IPS-15b (cell line): ENCODE measurements at regions not wholly inside any gene's neighbourhood (a gene's known extent, or its start where the extent isn't known, plus 50 kb on each side); places are given as distances from the start of the nearest gene placed in this dataset.
"Not testable (repeated sequence)": the region's sequence is repeated elsewhere in the genome, so short reads cannot be mapped to it uniquely, and the experiment has no call there.

Source experiments
- H3K27me3 ChIP-seq: one replicate; pipeline ENCODE4 v1.6.1; 2013; ENCODE audit warnings: low read length; ENCODE audit not compliant: control insufficient read depth, insufficient read depth
- H3K36me3 ChIP-seq: one replicate; pipeline ENCODE4 v1.6.1; 2013; ENCODE audit warnings: low read length; ENCODE audit not compliant: control insufficient read depth, insufficient read depth
- H3K4me1 ChIP-seq: one replicate; pipeline ENCODE4 v1.6.1; 2013; ENCODE audit warnings: mild to moderate bottlenecking, low read length; ENCODE audit not compliant: control insufficient read depth, insufficient read depth
- H3K4me3 ChIP-seq: one replicate; pipeline ENCODE4 v1.5.1; 2013; ENCODE audit warnings: low read depth, low read length
- H3K9ac ChIP-seq: one replicate; pipeline ENCODE4 v1.6.1; 2013; ENCODE audit warnings: low read depth, mild to moderate bottlenecking, low read length
- H3K9me3 ChIP-seq: one replicate; pipeline ENCODE4 v1.6.1; 2013; ENCODE audit warnings: mild to moderate bottlenecking, low read length; ENCODE audit not compliant: control insufficient read depth, insufficient read depth

DNA sequence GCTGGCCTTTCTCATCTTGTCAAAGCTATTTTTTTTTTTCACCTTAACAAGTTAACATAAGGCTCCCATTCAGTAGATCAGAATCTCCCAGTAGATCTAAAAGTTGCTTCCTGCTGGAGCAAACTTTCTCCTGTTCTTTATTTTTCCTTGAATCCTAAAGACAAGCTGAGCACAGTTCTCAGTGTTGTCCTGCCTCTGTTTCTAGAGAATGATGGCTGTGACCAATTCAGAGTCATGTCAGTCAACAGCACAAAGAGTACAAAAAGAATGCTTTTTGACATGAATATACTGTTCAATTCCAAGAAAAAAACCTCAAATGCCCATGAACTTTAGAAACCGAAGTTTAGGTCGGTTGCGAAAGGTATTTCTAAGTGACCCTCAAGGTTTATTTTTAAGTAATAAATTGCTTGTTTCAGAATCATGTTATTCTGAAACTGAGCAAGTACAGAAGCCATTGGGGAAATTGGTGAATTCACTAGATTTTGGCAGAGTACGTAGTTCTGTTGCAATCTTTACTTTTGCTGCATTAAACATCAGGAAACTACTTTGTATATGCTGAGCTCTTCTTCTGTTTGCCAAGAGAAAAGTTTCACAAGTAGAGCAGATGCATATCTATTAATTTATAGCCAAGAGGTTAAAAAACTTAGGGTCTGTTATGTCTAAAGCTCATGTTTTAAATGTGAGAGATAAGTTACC lies 161.7 kb upstream of the RPS23 start:
- H3K36me3 ChIP-seq = no peaks in the 10 kb centered on the region
- no peak overlapping the region for H3K4me3 ChIP-seq
- H3K4me1 ChIP-seq = no peaks in the 10 kb centered on the region
- no peaks in the 10 kb centered on the region for H3K27me3 ChIP-seq
- no peak overlapping the region for H3K9ac ChIP-seq
- no peaks in the 10 kb centered on the region for H3K9me3 ChIP-seq

GRCh38 chr5:82437565-82437964 lies 159.4 kb upstream of the RPS23 start:
- not testable (repeated sequence) for H3K4me3 ChIP-seq, H3K4me1 ChIP-seq

GRCh38 chr5:82436291-82436690 lies 158.1 kb upstream of the RPS23 start:
- Histone ChIP-seq H3K27me3 (no peaks in the 10 kb centered on the region), H3K4me3 (no peak overlapping the region), H3K9me3 (no peaks in the 10 kb centered on the region), H3K9ac (no peak overlapping the region), H3K4me1 (no peaks in the 10 kb centered on the region), H3K36me3 (no peaks in the 10 kb centered on the region)

More at GRCh38 chr5:82437565-82437964, 159.4 kb upstream of the RPS23 start:
- H3K27me3 ChIP-seq, H3K36me3 ChIP-seq, H3K9me3 ChIP-seq, H3K9ac ChIP-seq: not testable (repeated sequence)

DNA sequence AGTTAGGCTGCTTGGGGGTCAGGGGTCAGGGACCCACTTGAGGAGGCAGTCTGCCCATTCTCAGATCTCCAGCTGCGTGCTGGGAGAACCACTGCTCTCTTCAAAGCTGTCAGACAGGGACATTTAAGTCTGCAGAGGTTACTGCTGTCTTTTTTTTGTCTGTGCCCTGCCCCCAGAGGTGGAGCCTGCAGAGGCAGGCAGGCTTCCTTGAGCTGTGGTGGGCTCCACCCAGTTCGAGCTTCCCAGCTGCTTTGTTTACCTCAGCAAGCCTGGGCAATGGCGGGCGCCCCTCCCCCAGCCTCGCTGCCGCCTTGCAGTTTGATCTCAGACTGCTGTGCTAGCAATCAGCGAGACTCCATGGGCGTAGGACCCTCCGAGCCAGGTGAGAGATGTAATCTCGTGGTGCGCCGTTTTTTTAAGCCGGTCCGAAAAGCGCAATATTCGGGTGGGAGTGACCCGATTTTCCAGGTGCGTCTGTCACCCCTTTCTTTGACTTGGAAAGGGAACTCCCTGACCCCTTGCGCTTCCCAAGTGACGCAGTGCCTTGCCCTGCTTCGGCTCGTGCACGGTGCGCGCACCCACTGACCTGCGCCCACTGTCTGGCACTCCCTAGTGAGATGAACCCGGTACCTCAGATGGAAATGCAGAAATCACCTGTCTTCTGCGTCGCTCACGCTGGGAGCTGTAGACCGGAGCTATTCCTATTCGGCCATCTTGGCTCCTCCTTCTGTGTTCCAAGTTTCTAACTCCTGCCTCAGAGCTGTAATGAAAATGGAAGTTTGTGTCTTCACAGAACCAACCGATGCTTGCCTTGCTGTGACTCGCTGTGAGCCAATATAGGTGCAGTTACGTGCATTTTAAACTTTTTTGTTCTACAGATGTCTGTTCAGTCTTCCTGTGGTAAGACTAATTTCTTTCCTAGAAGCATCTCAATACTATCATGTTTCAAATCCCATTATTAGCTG lies 156.8 kb upstream of the RPS23 start:
- H3K36me3 ChIP-seq, H3K27me3 ChIP-seq, H3K4me1 ChIP-seq, H3K9me3 ChIP-seq: not testable (repeated sequence)
- Histone ChIP-seq H3K9ac (peak overlapping the region; percentile 56), H3K4me3 (peak overlapping the region; percentile 40)

DNA sequence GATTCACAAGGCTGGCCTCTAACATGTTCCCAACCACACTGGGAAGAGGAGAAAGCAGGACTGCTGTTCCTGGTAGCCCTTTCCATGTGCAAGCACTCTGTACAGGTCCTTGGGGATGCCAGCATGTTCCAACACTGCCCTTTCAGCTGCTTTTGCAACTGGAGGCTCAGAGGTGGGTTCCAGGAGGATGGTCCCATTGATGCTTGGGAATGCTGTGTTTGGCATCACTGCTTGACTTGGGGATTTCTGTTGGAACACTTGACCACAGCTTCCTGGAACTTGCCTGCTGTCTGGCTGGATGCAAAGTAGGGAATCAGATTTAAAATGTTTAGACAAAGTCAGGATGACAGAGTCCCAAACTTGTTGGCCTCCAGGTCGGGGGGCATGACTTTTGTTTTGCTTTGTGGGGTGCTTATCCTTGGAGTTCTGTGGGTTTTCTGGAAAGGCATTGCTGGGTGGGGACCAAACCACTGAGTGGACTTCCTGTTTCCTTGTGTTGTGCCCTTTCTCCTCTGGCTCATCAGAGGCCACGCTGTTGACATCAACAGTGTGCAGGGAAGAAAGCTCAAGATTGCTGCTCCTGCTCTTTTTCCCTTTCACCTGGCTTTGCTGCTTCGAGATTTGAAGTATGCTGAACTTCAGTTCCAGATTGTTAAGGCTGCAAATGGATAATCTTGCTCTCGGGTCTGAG lies 148.5 kb upstream of the RPS23 start:
- H3K27me3 ChIP-seq = no peaks in the 10 kb centered on the region
- H3K4me1 ChIP-seq = no peaks in the 10 kb centered on the region
- no peaks in the 10 kb centered on the region for H3K9me3 ChIP-seq
- H3K36me3 ChIP-seq = no peaks in the 10 kb centered on the region
- H3K4me3 ChIP-seq = no peak overlapping the region
- H3K9ac ChIP-seq = no peak overlapping the region

DNA sequence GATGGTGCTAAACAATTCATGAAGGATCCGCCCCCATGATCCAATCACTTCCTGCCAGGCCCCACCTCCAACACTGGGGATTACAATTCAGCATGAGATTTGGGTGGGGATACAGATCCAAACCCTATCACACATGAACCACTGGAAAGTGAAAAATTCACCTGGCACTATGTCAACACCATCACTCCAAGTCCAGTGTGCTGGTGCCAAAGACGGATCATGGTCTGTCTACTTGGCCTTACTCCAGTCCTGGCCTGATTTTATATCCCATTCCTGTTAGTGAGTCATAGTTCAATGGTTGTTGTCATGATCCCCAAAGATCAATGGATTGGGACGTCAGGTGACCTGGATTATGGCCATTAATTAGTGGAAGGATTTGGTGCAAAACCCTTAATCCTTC lies 147.4 kb upstream of the RPS23 start:
- no peak overlapping the region for H3K9ac ChIP-seq
- H3K27me3 ChIP-seq = no peaks in the 10 kb centered on the region
- no peaks in the 10 kb centered on the region for H3K36me3 ChIP-seq
- no peak overlapping the region for H3K4me3 ChIP-seq
- H3K4me1 ChIP-seq = no peaks in the 10 kb centered on the region
- no peaks in the 10 kb centered on the region for H3K9me3 ChIP-seq

GRCh38 chr5:82424211-82424610 lies 146.1 kb upstream of the RPS23 start:
- Histone ChIP-seq H3K4me3 (no peak overlapping the region), H3K27me3 (no peaks in the 10 kb centered on the region), H3K4me1 (peaks cover 7% of the 10 kb centered on the region), H3K36me3 (no peaks in the 10 kb centered on the region), H3K9ac (no peak overlapping the region), H3K9me3 (no peaks in the 10 kb centered on the region)

GRCh38 chr5:82422751-82423181 lies 144.6 kb upstream of the RPS23 start:
- Histone ChIP-seq H3K27me3 (no peaks in the 10 kb centered on the region), H3K4me1 (peaks cover 7% of the 10 kb centered on the region), H3K4me3 (no peak overlapping the region), H3K9ac (no peak overlapping the region), H3K9me3 (no peaks in the 10 kb centered on the region), H3K36me3 (no peaks in the 10 kb centered on the region)

DNA sequence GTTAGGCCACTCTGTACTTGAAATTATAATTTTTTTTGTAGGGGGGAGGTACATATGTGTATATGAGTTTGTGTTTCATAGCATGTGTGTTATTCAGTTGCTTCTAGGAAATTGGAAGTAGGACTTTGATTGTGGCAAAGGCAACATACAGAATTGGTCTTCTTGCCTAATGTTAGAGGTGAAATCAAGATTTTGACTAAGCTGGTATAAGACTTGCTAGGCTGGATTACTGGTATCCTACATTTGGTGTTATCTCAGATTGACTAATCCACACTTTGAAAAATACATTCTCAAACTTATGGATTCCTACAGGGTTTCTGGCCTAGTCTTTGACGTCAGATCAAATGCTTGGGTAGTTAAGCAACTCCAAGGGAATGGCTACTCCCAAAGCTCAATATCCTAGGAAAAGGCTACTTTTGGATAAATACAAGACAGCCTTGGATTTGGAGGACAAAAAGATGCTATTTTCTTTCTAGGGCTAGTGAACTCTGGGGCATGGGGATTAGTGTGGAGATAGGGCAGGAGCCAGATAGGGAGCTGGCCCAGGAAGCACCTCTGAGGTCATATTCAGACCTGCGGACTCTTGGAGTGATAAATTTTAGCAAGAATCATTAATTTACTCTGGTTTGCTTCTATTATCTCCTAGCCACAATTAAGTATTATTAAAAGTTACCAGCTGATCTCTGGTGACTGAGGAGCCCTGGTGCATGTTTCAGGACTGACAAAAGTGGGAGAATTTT lies 144.0 kb upstream of the RPS23 start:
- Histone ChIP-seq H3K27me3 (no peaks in the 10 kb centered on the region), H3K9me3 (no peaks in the 10 kb centered on the region), H3K4me1 (peaks cover 7% of the 10 kb centered on the region), H3K9ac (no peak overlapping the region), H3K36me3 (no peaks in the 10 kb centered on the region), H3K4me3 (no peak overlapping the region)

DNA sequence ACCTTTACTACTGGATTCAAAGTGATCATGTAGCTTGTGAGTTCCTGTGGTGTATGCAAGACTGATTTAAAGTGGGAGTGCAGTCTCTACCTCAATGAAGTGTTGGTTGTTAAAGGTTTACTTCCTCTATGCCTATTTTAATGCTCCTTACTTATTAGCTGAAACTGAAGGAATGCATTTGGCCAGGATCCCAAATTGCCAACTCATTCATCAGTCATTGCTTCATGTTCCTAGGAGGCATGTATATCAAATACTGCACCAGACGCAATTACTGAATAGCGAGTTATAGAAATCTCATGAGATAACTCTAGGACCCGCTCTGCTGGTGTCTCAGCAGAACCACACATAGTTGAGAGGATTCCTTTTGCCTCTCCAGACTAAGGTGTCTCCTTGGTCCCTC lies 143.0 kb upstream of the RPS23 start:
- peaks cover 7% of the 10 kb centered on the region for H3K4me1 ChIP-seq

GRCh38 chr5:82420524-82420923 lies 142.4 kb upstream of the RPS23 start:
- not testable (repeated sequence) for H3K4me3 ChIP-seq, H3K27me3 ChIP-seq, H3K4me1 ChIP-seq, H3K9ac ChIP-seq, H3K9me3 ChIP-seq, H3K36me3 ChIP-seq

More for the DNA sequence above, 143.0 kb upstream of the RPS23 start:
- no peaks in the 10 kb centered on the region for H3K9me3 ChIP-seq
- no peak overlapping the region for H3K9ac ChIP-seq
- no peaks in the 10 kb centered on the region for H3K36me3 ChIP-seq
- H3K4me3 ChIP-seq = no peak overlapping the region
- no peaks in the 10 kb centered on the region for H3K27me3 ChIP-seq
